Activated T-cell treated with anti-CD3 and anti-CD28 coated beads for 24 hours (primary cell): ENCODE measurements at regions not wholly inside any gene's neighbourhood (a gene's known extent, or its start where the extent isn't known, plus 50 kb on each side); places are given as distances from the start of the nearest gene placed in this dataset.
"Not testable (repeated sequence)": the region's sequence is repeated elsewhere in the genome, so short reads cannot be mapped to it uniquely, and the experiment has no call there.

ENCODE experiments used
- DNase-seq: peaks from one replicate; pipeline ENCODE4 v3.0.0-alpha.2; 2020; ENCODE audit warnings: low read depth

DNA sequence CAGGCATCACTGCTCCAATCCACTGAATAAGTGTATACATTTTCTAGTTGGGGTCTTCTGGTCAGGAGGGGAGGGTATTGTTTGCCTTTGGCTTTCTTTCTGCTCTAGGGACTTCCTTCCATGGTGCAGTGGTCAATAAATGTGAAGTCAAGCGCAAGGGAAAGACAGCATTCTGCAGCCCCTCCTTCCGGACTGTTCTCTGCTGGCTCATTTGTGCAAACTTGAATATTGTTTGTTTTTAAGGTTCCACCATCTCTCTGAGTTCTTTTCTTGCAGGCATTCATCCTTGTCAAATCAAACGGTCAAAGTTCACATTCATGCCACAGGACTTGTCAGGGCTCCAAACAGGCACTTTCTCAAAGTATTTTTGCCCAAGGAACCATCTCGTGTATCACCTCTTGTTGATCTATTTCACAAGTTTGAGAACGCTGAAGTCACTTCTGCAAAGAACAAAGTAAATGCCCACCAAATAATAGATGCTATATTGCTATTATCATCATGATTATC is 205.6 kb upstream of the KAZN start:
- DNase-seq: no peak

DNA sequence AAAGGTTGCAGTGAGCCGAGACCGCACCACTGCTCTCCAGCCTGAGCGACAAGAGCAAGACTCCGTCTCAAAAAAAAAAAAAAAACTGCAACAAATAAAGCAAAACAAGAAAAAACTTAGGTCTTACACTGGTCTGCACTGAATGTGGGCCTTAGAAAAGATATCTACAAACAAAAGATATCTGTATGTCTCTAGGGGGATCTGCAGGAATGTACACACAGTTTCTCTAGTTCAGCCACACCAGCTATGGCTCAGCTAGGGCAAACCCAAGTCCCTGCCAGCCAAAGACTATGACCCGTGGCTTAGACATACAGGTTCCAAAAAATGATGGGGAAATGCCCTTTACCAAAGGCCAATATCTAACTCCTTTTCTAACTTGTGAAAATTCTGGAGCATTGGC is 202.4 kb upstream of the KAZN start:
- DNase-seq: no peak

DNA sequence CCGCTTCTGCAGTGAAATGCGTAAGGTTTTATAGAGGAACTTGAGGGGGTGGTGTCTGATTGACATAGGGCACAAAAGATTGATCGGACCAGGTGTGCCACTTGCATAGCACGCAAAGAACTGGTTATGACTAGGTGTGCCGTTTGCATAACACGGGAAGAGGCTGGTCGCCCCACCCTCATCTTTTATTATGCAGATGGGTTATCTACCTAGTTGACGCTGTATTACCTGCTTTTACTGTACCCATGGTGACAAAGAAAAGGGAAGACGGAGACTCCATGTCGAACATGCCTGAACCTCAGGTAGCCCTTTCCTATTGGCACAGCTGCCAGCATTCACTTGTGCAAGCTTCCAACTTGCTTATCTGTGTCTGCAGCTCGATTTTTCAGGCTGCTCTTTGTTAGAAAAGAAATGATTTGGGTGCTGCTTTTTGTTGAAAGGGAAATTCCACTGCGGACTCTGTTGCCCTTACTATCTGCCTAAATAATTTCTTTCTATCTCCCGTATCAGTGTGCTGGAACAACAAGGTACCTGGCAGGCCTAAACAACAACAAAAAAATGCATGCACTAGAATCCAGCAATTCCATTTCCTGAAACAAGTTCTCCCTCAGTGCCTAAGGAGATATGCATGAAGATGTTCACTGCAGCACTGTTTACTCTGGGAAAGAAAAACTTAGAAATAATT is 194.4 kb upstream of the KAZN start:
- DNase-seq: no peak

DNA sequence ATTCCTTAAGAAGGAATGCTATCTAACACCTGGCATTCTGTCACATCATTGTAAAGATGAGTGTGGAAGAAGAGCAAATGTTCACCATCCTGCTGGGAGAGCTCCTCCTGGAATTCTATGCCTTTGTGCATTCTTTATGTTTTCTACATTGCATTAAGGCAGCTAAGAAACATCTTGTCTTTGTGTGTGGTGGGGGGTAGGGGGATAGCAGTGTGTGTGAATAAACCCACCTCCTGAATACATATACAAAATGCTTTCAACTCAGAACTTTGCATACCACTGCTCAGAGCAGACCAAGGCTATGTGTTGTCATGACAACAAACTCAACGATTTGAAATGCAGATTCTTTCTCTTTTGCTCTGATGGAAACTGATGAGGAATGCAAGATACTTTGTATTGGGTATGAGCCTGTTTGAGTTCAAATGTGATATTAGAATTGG is 193.6 kb upstream of the KAZN start:
- no peak for DNase-seq

DNA sequence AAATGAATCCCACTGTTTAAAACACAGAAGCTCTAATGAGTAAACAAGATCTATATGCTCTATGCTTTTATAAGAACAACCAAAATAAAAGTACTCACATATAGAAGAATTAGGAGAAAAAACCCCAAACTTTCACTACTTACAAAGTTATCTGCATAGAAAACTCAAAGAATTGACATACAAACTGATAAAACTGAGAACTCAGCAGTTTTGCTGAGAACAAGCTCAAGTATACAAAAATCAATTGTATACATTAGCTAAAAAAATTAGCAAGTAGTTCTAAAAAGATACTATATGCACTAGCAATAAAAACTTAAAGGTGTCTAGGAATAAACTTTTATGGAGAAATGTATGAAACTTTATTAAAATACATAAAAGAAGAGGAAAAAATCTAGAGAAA is 186.2 kb upstream of the KAZN start:
- no peak for DNase-seq

DNA sequence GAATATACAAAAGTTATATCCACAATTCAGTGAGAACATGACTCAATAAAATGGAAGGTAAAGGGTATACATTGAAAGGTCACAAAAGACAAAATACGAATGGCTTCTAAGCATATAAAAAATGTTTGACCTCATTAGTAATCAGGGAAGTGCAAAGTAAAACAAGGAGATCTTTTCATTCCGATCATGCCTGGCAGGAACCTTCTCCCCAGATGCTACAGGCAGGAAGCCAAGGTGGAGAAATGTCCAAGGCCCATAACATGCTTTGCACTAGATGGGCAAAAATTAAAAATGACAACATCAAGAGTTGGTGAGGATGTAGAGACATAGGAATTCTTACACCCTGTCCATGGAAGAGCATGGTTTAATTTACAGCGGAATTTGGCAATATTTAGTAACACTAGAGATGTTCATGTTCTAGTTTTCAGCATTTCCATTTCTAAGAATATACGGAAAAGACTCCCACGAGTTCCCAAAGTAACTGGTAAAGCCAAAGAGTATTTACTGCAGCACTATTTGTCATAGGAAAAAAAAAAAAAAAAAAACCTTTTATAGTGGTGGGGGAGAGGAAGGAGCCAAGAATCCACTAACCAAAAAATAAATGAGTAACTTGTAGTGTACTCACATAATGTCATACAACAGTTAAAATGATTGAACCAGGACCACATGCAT is 184.5 kb upstream of the KAZN start:
- DNase-seq: no peak

DNA sequence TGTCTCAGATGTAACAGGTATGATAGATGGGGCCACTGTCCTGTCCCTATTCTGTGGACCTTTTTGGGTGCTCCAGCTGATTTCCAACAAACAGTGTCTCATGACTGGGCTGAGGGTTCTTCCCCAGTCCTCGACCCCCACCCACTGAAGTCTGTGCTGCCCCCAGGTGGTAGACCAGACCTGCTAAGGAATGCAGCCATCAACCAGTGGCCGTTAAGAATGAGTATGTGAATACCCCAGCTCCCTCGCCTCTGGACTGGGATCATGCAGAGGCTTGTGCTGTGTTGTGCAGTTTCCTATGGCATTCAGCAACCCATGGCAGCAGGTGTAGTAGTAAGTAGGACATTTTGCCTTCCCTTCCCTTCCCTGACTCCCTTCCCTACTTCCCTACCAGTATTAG is 183.1 kb upstream of the KAZN start:
- DNase-seq: no peak

DNA sequence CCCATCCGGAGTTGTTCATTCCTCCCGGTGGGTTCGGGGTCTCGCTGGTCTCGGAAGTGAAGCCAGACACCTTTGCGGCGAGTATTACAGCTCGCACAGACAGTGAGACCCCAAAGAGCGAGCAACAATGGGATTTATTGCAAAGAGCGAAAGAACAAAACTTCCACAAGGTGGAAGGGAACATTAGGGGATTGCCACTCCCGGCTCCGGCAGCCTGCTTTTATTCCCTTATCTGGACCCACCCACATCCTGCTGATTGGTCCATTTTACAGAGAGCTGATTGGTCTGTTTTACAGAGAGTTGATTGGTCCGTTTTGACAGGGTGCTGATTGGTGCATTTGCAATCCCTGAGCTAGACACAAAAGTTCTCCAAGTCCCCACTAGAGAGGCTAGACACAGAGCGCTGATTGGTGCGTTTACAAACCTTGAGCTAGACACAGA is 178.7 kb upstream of the KAZN start:
- DNase-seq: not testable (repeated sequence)

DNA sequence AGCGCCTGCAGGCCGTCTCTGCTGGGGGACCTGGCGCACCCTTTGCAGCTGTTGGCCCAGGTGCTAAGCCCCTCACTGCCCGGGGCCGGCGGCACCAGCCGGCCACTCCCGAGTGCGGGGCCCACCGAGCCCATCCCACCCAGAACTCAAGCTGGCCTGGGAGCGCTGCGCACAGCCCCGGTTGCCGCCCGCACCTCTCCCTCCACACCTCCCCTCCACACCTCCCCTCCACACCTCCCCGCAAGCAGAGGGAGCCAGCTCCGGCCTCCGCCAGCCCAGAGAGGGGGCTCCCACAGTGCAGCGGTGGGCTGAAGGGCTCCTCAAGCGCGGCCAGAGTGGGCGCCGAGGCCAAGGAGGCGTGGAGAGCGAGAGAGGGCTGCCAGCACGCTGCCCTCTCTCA is 177.8 kb upstream of the KAZN start:
- DNase-seq: no peak

DNA sequence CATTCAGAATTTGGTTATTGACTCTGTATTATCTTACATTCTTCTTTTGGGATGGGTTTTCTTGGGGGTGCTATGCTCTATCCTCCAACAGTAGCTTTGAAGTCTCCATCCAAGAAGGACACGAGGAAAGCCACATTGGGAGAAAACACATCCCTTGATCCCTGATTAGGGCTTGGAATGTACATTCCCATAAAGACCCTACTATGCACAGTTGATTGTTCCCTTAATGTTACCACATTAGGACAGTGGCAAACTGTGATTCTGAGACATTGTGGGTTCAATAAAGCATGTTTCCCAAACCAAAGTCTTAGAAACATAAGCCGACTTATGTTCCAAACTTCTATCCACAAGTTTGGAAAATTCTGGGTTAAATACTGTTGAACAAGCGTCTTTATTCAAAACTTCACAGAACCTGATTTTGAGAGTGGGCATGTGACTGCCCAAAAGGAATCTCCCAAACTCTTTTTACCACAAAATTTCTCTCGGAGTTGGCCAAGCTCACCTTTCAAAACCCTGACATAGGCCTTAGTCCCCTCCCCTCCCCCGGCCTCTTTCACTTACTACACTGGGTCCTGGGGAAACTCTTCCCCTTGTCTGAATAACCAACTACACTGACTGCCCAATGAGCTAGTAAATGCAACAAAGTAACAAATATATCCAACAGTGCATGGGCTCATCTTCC is 177.0 kb upstream of the KAZN start:
- no peak for DNase-seq

DNA sequence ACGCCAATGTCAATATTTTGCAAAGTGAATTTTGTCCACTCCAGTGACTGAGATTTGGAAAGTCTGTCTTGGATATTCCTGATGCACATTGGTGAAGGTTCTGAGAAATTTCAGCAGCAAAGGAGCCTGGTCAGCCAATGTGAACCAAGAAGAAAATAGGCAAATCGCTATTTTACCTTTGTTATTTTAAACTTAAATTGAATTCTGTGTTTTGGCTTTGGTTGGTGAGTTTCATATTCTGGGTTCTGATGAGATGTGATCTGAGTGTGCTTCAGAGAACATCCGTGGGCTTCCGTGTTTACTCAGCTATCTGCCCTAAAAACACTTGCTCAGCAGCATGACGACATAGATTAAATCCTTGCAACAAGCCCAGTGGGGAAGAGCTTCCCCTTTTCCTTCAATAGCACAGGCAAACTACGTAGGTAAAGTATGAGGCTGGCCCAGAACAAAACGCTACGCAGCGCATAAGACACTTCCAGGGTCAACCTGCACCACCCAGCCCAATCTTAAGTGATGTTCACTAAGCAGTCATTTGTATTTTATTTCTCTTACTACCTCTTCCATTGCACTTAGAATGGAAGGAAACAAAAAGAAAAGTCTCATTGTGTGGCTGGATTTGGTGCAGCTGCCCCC is 176.4 kb upstream of the KAZN start:
- DNase-seq: no peak

DNA sequence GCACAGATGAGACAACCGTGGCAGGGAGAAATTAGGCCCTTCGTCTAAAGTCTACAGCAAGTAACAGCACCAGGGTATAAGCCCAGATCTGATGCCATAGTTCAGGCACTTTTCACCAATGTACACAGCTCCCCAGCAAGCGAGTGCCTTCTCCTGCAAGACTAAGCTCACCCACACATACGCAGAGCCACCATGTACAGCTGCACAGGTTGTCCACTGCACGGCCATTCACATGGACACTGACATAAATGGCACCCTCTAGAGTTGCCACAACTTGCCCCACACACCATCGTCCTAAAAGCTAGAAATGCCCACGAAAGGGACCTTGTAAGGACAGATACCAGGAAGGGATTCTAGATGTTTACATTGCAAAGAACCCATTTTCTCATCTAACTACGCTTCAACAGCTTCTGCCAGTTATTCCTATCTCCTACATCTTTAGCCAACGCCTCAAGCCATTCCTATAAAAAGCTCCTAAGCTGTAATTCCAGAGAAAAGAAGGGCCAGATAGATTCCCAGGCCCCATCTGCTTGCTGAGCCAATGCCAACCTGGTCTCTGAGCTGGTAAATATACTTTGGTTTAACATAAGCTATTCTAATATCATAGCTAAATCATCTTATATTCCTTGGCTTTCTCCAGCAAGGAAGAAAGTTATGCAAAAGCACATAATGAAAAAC is 174.0 kb upstream of the KAZN start:
- DNase-seq: no peak

DNA sequence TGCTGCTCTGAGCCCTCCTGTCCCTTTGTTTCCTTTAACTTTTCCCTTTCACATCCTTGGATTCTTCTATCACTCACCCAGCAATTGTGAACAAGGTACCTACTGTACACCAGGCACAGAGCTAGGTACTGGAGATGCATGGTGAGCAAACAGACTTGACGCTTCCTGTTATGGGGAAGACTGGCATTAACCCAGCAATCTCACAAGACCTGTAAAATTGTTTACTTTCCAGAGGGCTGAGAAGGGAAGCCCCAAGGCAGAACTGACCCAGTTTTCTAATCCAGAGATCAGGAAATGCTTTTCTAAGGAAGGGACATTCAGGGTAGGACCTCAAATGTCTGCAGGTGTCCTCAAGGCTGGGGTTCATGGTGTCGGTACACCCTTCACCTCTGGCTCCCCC is 171.6 kb upstream of the KAZN start:
- DNase-seq: no peak

DNA sequence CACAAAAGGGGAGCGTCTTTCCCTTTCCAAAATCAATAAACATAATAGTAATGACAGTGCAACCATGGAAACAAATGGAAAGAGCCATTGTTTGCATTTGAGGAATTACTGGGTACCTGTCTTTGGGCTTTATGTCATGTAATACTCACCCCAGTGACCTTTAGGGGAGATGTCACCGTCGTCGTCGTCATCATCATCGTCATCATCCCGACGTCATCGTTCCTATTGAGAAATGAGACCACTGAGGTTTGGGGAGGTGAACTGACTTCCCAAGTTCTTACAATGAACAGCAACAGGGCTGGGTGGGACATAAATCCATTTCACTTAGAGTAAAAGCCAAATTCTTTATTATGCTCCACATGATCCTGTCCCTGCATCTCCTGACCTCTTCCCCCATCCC is 168.9 kb upstream of the KAZN start:
- no peak for DNase-seq

DNA sequence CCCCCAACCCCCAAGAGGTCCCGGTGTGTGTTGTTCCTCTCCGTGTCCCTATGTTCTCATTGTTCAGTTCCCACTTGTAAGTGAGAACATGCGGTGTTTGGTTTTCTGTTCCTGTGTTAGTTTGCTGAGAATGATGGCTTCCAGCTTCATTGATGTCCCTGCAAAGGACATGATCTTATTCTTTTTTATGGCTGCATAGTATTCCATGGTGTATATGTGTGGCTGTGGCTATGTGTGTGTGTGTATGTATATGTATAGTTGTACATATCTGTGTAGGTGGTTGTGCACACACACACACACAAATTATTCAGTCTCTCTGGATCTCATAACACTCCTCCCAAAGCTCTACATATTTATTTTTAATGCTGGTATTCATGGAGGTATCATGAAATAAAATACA is 165.8 kb upstream of the KAZN start:
- not testable (repeated sequence) for DNase-seq

DNA sequence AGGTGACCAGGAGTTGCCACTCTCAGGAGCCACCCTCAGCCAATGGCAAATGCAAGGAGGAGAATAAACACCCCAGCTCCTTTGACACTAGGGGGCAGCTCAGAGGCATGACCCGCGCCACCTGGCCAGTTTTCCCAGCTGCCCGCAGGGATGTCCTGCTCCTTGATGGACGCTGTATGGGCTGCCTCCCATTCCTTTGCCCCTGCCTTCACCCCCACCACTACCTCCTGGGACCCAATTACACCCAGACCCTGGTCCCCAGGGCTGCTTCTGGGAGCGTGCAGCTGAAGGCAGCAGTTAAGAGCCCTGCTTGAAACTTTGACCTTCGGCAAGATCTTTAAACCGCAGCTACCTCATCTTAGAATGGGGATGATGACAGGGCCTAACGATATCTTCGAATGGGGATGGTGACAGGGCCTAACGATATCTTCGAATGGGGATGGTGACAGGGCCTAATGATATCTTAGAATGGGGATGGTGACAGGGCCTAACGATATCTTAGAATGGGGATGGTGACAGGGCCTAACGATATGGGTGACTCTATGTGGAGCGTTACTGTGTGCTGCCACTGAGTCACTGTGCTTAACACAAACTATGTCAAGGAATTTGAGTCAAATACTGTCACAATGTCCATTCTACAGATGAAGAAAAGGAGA is 163.0 kb upstream of the KAZN start:
- no peak for DNase-seq

DNA sequence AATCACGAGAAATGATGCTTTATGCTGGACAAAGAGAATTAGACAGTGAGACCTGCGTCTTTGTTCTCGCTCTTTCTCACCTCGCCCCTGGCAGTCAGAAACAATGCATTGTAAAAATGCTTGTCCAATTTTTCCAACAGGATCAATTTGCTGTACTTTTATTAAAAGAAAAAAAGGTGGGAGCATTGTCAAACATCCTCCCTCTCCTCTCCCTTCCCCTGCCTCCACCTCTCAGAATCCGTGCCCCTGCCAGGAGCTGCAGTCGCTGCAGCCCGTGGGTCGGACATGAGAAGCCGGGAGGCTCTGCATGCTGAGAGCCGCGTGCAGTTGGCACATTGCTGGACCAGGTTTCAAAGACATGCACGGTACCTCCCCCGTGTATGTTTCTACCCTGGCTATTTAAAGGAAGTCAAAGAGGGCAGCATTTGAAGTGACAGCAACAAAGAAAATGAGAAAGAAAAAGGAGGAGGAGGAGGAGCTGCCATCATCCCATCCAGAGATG is 161.0 kb upstream of the KAZN start:
- DNase-seq: no peak

DNA sequence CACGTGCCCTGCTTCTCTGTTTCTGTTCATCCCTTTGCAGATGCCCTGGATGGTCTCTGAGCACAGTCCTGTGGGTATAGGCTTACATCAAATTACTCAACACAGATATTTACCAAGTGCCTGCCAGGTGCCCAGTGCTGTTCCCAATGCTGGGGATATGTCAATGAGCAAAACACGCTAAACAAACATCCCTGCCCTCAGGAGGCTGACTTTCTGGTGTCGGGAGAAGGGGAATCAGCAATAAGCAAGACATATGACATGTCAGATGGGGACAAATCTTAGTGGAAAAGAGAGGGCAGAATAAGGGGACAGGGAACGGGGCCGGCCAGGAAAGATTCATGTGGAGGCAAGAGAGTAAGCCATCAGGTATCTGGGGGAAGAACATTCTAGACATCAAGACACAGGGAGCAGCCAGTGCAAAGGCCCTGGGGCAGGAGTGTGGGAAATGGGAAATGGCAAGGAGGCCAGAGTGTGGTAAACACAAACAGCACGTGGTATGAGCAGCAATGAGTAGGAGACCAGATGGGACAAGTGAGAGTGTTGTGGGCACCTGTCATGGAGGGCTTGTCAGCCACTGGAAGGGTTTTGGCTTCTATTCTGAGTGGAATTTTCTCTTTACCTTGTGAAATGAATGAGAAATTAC is 160.2 kb upstream of the KAZN start:
- no peak for DNase-seq

DNA sequence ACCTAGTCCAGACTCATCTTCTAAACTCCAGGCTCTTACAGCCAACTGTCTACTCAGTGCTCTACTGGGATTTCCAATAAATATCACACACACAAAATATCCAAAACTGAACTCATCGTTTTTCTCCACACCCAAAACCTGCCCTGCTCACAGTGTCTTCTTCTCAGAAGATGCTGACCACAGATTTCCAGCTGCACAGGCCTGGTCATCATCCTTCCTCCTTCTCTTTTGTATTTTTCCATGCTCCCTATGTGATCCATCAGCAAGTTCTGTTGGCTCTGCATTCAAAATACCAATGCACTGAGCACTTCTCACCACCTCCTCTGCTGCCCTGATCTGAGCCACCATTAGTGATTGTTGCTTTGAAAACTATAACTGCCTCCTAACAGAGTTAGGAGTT is 159.5 kb upstream of the KAZN start:
- no peak for DNase-seq

DNA sequence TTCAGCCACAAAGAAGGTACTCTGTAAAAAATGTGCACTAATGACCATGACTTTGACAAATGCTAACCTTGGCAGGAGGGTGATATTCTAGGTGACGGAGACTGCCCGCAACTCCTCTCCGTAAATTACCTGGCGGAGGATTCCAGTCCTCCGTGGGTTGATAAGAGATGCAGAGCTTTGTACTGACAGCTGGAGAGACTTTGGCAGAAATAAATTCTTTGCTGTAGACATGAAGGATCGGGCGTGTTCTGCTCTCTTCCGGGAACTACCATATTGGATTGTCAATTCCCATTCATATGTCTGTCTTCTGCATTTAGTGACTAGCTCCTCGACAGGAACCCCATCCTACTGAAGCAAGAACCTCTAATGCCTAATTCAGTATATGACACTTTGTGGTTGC is 158.3 kb upstream of the KAZN start:
- no peak for DNase-seq

DNA sequence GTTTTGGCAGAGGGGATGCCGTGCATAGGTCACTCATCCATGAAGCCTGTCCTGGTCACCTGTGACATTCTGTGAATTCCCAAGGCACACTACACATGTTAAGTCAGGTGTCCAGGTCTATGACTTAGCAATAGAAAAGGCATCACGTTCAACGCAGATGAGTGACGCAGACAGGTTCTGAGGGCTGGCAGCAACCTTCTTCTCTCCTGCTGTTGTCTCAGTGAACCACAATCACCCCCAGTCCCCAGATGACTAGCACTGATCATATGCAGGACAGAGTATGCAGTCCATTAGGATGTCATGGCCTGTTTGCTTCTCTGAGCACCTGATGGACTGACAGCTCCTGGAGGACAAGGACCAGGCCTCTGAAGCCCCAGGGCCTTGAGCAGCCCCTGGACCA is 157.8 kb upstream of the KAZN start:
- DNase-seq: no peak
